ENCODE measurements at regions not wholly inside any gene's neighbourhood (a gene's known extent, or its start where the extent isn't known, plus 50 kb on each side); places are given as distances from the start of the nearest gene placed in this dataset.

- no peak for DNase-seq
Observed at GRCh38 chrX:39653691-39654090, 444.1 kb downstream of the BCOR start.

- DNase-seq = no peak
Observed at GRCh38 chrX:39654183-39654925, 443.4 kb downstream of the BCOR start.

- no peak for DNase-seq
Observed at GRCh38 chrX:39654952-39655351, 442.8 kb downstream of the BCOR start.

GRCh38 chrX:39661116-39661907, 436.4 kb downstream of the BCOR start:
- no peak for DNase-seq

GRCh38 chrX:39665830-39666518, 431.8 kb downstream of the BCOR start:
- DNase-seq = no peak

- DNase-seq = no peak
Observed at GRCh38 chrX:39667191-39667590, 430.6 kb downstream of the BCOR start.

- no peak for DNase-seq
Observed at GRCh38 chrX:39667736-39668482, 429.8 kb downstream of the BCOR start.

- DNase-seq = no peak
Observed at GRCh38 chrX:39669668-39670067, 428.1 kb downstream of the BCOR start.

- no peak for DNase-seq
Observed at GRCh38 chrX:39670281-39670680, 427.5 kb downstream of the BCOR start.

- no peak for DNase-seq
Observed at GRCh38 chrX:39672405-39672804, 425.4 kb downstream of the BCOR start.

GRCh38 chrX:39674490-39675161, 423.1 kb downstream of the BCOR start:
- no peak for DNase-seq

GRCh38 chrX:39675162-39675553, 422.6 kb downstream of the BCOR start:
- DNase-seq = no peak

- no peak for DNase-seq
Observed at GRCh38 chrX:39675619-39676018, 422.1 kb downstream of the BCOR start.

- DNase-seq = no peak
Observed at GRCh38 chrX:39676434-39676833, 421.3 kb downstream of the BCOR start.

GRCh38 chrX:39677585-39677977, 420.2 kb downstream of the BCOR start:
- DNase-seq = no peak

GRCh38 chrX:39677978-39678791, 419.6 kb downstream of the BCOR start:
- no peak for DNase-seq

- DNase-seq = no peak
Observed at GRCh38 chrX:39678914-39679313, 418.8 kb downstream of the BCOR start.

GRCh38 chrX:39679497-39680157, 418.1 kb downstream of the BCOR start:
- DNase-seq = no peak

- DNase-seq = no peak
Observed at GRCh38 chrX:39681885-39682284, 415.9 kb downstream of the BCOR start.

- no peak for DNase-seq
Observed at GRCh38 chrX:39682778-39683177, 415.0 kb downstream of the BCOR start.

GRCh38 chrX:39688219-39688575, 409.6 kb downstream of the BCOR start:
- DNase-seq = no peak

Data from activated CD4-positive, alpha-beta T cell treated with anti-CD3 and anti-CD28 coated beads, Interleukin-2, amount 50 U/mL, for 4 hours (primary cell).